H1 (cell line): ENCODE measurements at regions not wholly inside any gene's neighbourhood (a gene's known extent, or its start where the extent isn't known, plus 50 kb on each side); places are given as distances from the start of the nearest gene placed in this dataset.

Source experiments
- CTCF ChIA-PET: fragments of 300-600 bp; sonication (Branson Sonifier 250); formaldehyde crosslinking; loops from one replicate; lab custom pipeline; 2021; ENCODE audit not compliant: partially characterized antibody; lab: Charles Lee
- POLR2A ChIA-PET: fragments of 300-600 bp; sonication (Branson Sonifier 250); formaldehyde crosslinking; loops from one replicate; lab custom pipeline; 2021; ENCODE audit warnings: inconsistent platforms; ENCODE audit not compliant: partially characterized antibody; lab: Charles Lee
- DNase-seq, 2 experiments: peaks; one replicate each; pipeline versions ENCODE4 v3.0.0 to v3.0.0-alpha.2; 2010 to 2022; ENCODE audit warnings: low spot score in 2 of 2, low read depth in 1 of 2, mixed read lengths in 1 of 2
- FAIRE-seq: peaks from 2 replicates; lab custom pipeline; 2011; peaks lifted over from hg19 to GRCh38; lab: Jason Lieb, UNC
- H2AFZ ChIP-seq: 2 replicates; pipeline ENCODE4 v1.8.1; 2012; ENCODE audit warnings: low read length, inconsistent platforms
- H2AK5ac ChIP-seq: 2 replicates; pipeline ENCODE4 v1.6.1; 2013; ENCODE audit warnings: low read depth, low read length
- H2BK120ac ChIP-seq: replicated peaks from 2 replicates; pipeline ENCODE3; 2013; ENCODE audit warnings: low read depth, low read length, inconsistent platforms
- H2BK12ac ChIP-seq: 2 replicates; pipeline ENCODE4 v1.6.1; 2013; ENCODE audit warnings: low read depth, low read length
- H2BK15ac ChIP-seq: 2 replicates; pipeline ENCODE4 v1.6.1; 2013; ENCODE audit warnings: low read length
- H2BK20ac ChIP-seq: 2 replicates; pipeline ENCODE4 v1.6.1; 2013; ENCODE audit warnings: low read length
- H2BK5ac ChIP-seq: 2 replicates; pipeline ENCODE4 v1.6.1; 2013; ENCODE audit warnings: low read depth, low read length
- H3K14ac ChIP-seq: 2 replicates; pipeline ENCODE4 v1.6.1; 2013; ENCODE audit warnings: inconsistent platforms; ENCODE audit not compliant: insufficient read length
- H3K18ac ChIP-seq: 2 replicates; pipeline ENCODE4 v1.6.1; 2013; ENCODE audit warnings: low read length; ENCODE audit errors: extremely low read depth
- H3K23ac ChIP-seq: 2 replicates; pipeline ENCODE4 v1.6.1; 2013; ENCODE audit warnings: inconsistent platforms; ENCODE audit not compliant: insufficient read length
- H3K23me2 ChIP-seq: 2 replicates; pipeline ENCODE4 v1.6.1; 2013; ENCODE audit warnings: low read depth, low read length
- H3K27ac ChIP-seq: 2 replicates; pipeline ENCODE4 v1.6.1; 2011; ENCODE audit warnings: low read depth, low read length, inconsistent platforms
- H3K27me3 ChIP-seq, 4 experiments: replicated peaks in 1 of 4; 1 replicate in 1 of 4; 2 replicates in 3 of 4; pipeline versions ENCODE4 v1.6.1 to v1.8.1; 2011 to 2013; ENCODE audit warnings: low read length in 3 of 4, mild to moderate bottlenecking in 3 of 4, inconsistent platforms in 2 of 4, mixed read lengths in 2 of 4, moderate library complexity in 1 of 4; ENCODE audit not compliant: control insufficient read depth in 3 of 4, insufficient read depth in 3 of 4; ENCODE audit errors: extremely low read depth in 1 of 4
- H3K36me3 ChIP-seq, 4 experiments: 2 replicates each; pipeline versions ENCODE4 v1.6.1 to v1.8.1; 2011 to 2013; ENCODE audit warnings: mild to moderate bottlenecking in 4 of 4, low read length in 3 of 4, moderate library complexity in 2 of 4, control low read depth in 1 of 4, inconsistent platforms in 1 of 4; ENCODE audit not compliant: insufficient read depth in 4 of 4, control insufficient read depth in 2 of 4
- H3K4ac ChIP-seq: replicated peaks from 2 replicates; pipeline ENCODE3; 2013; ENCODE audit warnings: low read length, low read depth, mixed read lengths, inconsistent platforms; ENCODE audit not compliant: insufficient read length
- H3K4me1 ChIP-seq, 4 experiments: replicated peaks in 1 of 4; 1 replicate in 1 of 4; 2 replicates in 3 of 4; pipeline versions ENCODE4 v1.6.1 to v1.8.1; 2011 to 2013; ENCODE audit warnings: low read length in 3 of 4, inconsistent platforms in 2 of 4, mixed read lengths in 1 of 4; ENCODE audit not compliant: insufficient read depth in 4 of 4, control insufficient read depth in 3 of 4
- H3K4me2 ChIP-seq, 2 experiments: 2 replicates each; pipeline versions ENCODE4 v1.6.1 to v1.8.1; 2011 to 2013; ENCODE audit warnings: low read depth in 2 of 2, low read length in 2 of 2, control low read depth in 1 of 2, inconsistent platforms in 1 of 2, mild to moderate bottlenecking in 1 of 2; ENCODE audit not compliant: insufficient read depth in 1 of 2
- H3K4me3 ChIP-seq, 4 experiments: fragments of 200-600, 300-600 bp in 1 of 4; sonication (generic), shearing (Covaris generic), sonication (Bioruptor Twin) in 1 of 4; 2 replicates each; pipeline versions ENCODE4 v1.5.1 to v1.8.1; 2011 to 2016; ENCODE audit warnings: low read length in 4 of 4, low read depth in 3 of 4, control low read depth in 2 of 4, inconsistent platforms in 2 of 4, mild to moderate bottlenecking in 2 of 4, mixed read lengths in 1 of 4, moderate library complexity in 1 of 4; ENCODE audit not compliant: insufficient read depth in 2 of 4; ENCODE audit errors: extremely low read depth in 1 of 4
- H3K56ac ChIP-seq: replicated peaks from 2 replicates; pipeline ENCODE3; 2013; ENCODE audit warnings: low read depth, mild to moderate bottlenecking, mixed read lengths, low read length, inconsistent platforms; ENCODE audit not compliant: insufficient read length
- H3K79me1 ChIP-seq: 2 replicates; pipeline ENCODE4 v1.6.1; 2013; ENCODE audit warnings: low read depth, low read length, control low read depth
- H3K79me2 ChIP-seq, 2 experiments: 2 replicates each; pipeline versions ENCODE4 v1.6.1 to v1.8.1; 2012 to 2013; ENCODE audit warnings: low read length in 2 of 2, mild to moderate bottlenecking in 2 of 2, inconsistent platforms in 1 of 2; ENCODE audit not compliant: insufficient read depth in 2 of 2, control insufficient read depth in 1 of 2
- H3K9ac ChIP-seq, 4 experiments: replicated peaks in 1 of 4; 1 replicate in 1 of 4; 2 replicates in 3 of 4; pipeline versions ENCODE4 v1.6.1 to v1.8.1; 2011 to 2013; ENCODE audit warnings: low read depth in 3 of 4, low read length in 3 of 4, control low read depth in 2 of 4, mild to moderate bottlenecking in 2 of 4, moderate library complexity in 2 of 4, inconsistent platforms in 1 of 4; ENCODE audit errors: extremely low read depth in 1 of 4
- H3K9me3 ChIP-seq, 2 experiments: 2 replicates each; pipeline versions ENCODE4 v1.6.1 to v1.8.1; 2012 to 2013; ENCODE audit warnings: mild to moderate bottlenecking in 2 of 2, moderate library complexity in 2 of 2, control low read depth in 1 of 2, inconsistent platforms in 1 of 2, low read depth in 1 of 2, low read length in 1 of 2, mixed read lengths in 1 of 2; ENCODE audit not compliant: insufficient read depth in 2 of 2
- H4K20me1 ChIP-seq, 2 experiments: replicated peaks in 1 of 2; 2 replicates each; pipeline versions ENCODE3 to v1.8.1; 2011 to 2013; ENCODE audit warnings: inconsistent platforms in 2 of 2, low read length in 2 of 2, mild to moderate bottlenecking in 1 of 2; ENCODE audit not compliant: insufficient read depth in 2 of 2, control insufficient read depth in 1 of 2
- H4K5ac ChIP-seq: 2 replicates; pipeline ENCODE4 v1.6.1; 2013; ENCODE audit warnings: low read length, low read depth, mixed read lengths, inconsistent platforms; ENCODE audit not compliant: insufficient read length
- H4K8ac ChIP-seq: 2 replicates; pipeline ENCODE4 v1.8.0; 2013; ENCODE audit warnings: mild to moderate bottlenecking, moderate library complexity, low read length, inconsistent platforms; ENCODE audit not compliant: insufficient read depth; ENCODE audit errors: extremely low read depth
- H4K91ac ChIP-seq: replicated peaks from 2 replicates; pipeline ENCODE3; 2013; ENCODE audit warnings: low read length, mixed read lengths, inconsistent platforms; ENCODE audit not compliant: insufficient read length
- CHD2 ChIP-seq: IDR thresholded peaks from 2 replicates; pipeline ENCODE4 v1.6.1; 2012; ENCODE audit warnings: low read length, improper control_type of control experiment
- EP300 ChIP-seq, 2 experiments: IDR thresholded peaks; 1 replicate in 1 of 2; 2 replicates in 1 of 2; pipeline ENCODE4 v1.6.1; 2011 to 2012; ENCODE audit warnings: low read depth in 2 of 2, low read length in 2 of 2, mild to moderate bottlenecking in 2 of 2, borderline replicate concordance in 1 of 2, inconsistent platforms in 1 of 2, moderate library complexity in 1 of 2
- EZH2 ChIP-seq: fragments of 200-600 bp; sonication (generic); IDR thresholded peaks from 2 replicates; pipeline ENCODE4 v1.7.1; 2012; ENCODE audit warnings: low read depth, mild to moderate bottlenecking, moderate library complexity, low read length, inconsistent platforms; ENCODE audit not compliant: severe bottlenecking
- FOSL1 ChIP-seq: IDR thresholded peaks from 2 replicates; pipeline ENCODE4 v1.6.1; 2011; ENCODE audit warnings: mild to moderate bottlenecking, low read depth, low read length, moderate library complexity; ENCODE audit not compliant: insufficient read depth
- HDAC6 ChIP-seq: IDR thresholded peaks from one replicate; pipeline ENCODE4 v1.7.1; 2012; ENCODE audit warnings: low read depth, mild to moderate bottlenecking, inconsistent platforms, low read length, moderate library complexity
- JUND ChIP-seq: IDR thresholded peaks from 2 replicates; pipeline ENCODE4 v1.6.1; 2011; ENCODE audit warnings: mild to moderate bottlenecking, improper control_type of control experiment, low read length
- KDM1A ChIP-seq: fragments of 200-600, 300-600 bp; sonication (generic); IDR thresholded peaks from 2 replicates; pipeline ENCODE4 v1.7.1; 2016; ENCODE audit warnings: mild to moderate bottlenecking, low read length, borderline replicate concordance
- KDM5A ChIP-seq: fragments of 200-600 bp; IDR thresholded peaks from 2 replicates; pipeline ENCODE4 v1.7.1; 2012; ENCODE audit warnings: mild to moderate bottlenecking, low read length, inconsistent platforms, mixed read lengths
- PHF8 ChIP-seq: fragments of 200-600 bp; sonication (generic); conservative IDR thresholded peaks from 2 replicates; pipeline ENCODE4 v1.7.1; 2012; ENCODE audit warnings: low read depth, mild to moderate bottlenecking, inconsistent platforms, low read length, moderate library complexity
- RXRA ChIP-seq: IDR thresholded peaks from 2 replicates; pipeline ENCODE4 v1.6.1; 2011; ENCODE audit warnings: low read depth, mild to moderate bottlenecking, low read length, moderate library complexity; ENCODE audit not compliant: insufficient read depth
- SP1 ChIP-seq: IDR thresholded peaks from 2 replicates; pipeline ENCODE4 v1.6.1; 2011; ENCODE audit warnings: low read depth, low read length
- SP2 ChIP-seq: IDR thresholded peaks from 2 replicates; pipeline ENCODE4 v1.6.1; 2012; ENCODE audit warnings: mild to moderate bottlenecking, low read length, inconsistent platforms
- TAF1 ChIP-seq: IDR thresholded peaks from 2 replicates; pipeline ENCODE4 v1.6.1; 2011; ENCODE audit warnings: mild to moderate bottlenecking, low read depth, low read length
- TBP ChIP-seq: IDR thresholded peaks from 2 replicates; pipeline ENCODE4 v1.6.1; 2011; ENCODE audit warnings: low read depth, low read length, improper control_type of control experiment
- YY1 ChIP-seq: IDR thresholded peaks from 2 replicates; pipeline ENCODE4 v1.6.1; 2011; ENCODE audit warnings: low read depth, mild to moderate bottlenecking, low read length
- WGBS, 2 experiments: shearing (Covaris generic) in 1 of 2; methylation state at CpG; one replicate each; pipeline versions ENCODE4 v1.1.6 to v1.1.7; 2013 to 2015; ENCODE audit warnings: low lambda C conversion rate in 2 of 2, mixed read lengths in 2 of 2, inconsistent platforms in 1 of 2, low coverage in 1 of 2, missing lambda C conversion rate in 1 of 2; ENCODE audit not compliant: insufficient replicate concordance in 2 of 2, insufficient coverage in 1 of 2, insufficient read length in 1 of 2; ENCODE audit errors: extremely low coverage in 1 of 2, missing lambda C conversion rate in 1 of 2; 5-methylcytosine and 5-hydroxymethylcytosine counted together

DNA sequence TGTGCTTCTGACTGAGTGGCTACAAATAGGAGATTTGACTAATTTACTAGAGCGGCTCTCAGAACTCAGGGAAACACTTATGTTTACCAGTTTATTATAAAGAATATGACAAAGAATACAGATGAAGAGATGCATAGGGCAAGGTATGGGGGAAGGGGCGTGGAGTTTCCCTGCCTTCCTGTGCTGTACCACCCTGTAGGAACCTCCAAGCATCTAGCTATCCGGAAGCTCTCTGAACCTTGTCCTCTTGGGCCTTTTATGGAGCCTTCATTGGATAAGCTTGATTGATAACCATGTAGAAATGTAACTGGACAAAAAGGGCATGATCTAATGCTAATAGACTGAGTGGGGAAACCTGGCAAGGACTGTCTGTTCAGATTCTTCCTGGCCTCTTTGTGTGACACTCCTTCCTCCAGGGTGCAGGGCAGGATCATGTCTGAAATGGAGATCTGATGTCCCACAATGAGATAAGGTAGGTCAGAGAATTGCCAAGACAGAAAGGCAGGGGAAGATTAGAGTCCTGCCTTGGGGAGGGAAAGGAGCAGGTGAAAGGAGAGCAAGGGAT lies 101.8 kb upstream of the NPAS2 start:
- Histone ChIP-seq H3K27me3 (no peaks in the 10 kb centered on the region), H3K9ac (no peak overlapping the region), H4K91ac (no peak overlapping the region), H3K18ac (no peak overlapping the region), H3K4me2 (no peak overlapping the region), H3K23ac (no peak overlapping the region), H2AFZ (no peak overlapping the region), H3K9me3 (no peaks in the 10 kb centered on the region), H2BK15ac (no peak overlapping the region), H2BK5ac (no peak overlapping the region), H3K27ac (no peak overlapping the region), H3K56ac (no peak overlapping the region), H3K79me1 (no peaks in the 10 kb centered on the region), H3K14ac (no peak overlapping the region), H2BK12ac (no peak overlapping the region), H3K4me3 (no peak overlapping the region), H2BK20ac (no peak overlapping the region), H4K20me1 (no peaks in the 10 kb centered on the region), H4K5ac (no peak overlapping the region), H2AK5ac (no peak overlapping the region), H3K36me3 (no peaks in the 10 kb centered on the region), H3K23me2 (no peaks in the 10 kb centered on the region), H4K8ac (no peak overlapping the region), H2BK120ac (no peak overlapping the region), H3K79me2 (no peaks in the 10 kb centered on the region), H3K4me1 (no peaks in the 10 kb centered on the region), H3K4ac (no peak overlapping the region)
- ChIA-PET POLR2A (no interaction called here), CTCF (no interaction called here)
- no peak for FAIRE-seq
- TF ChIP-seq EP300 (IDR thresholded peaks at IDR 0.05; ENCODE audit: borderline replicate concordance in 1 of 2, low read depth in 2 of 2, low read length in 2 of 2), result no peak
- TF ChIP-seq KDM1A, result no peak
- no peak for TF ChIP-seq RXRA
- TF ChIP-seq HDAC6, result no peak
- no peak for TF ChIP-seq YY1
- no peak for TF ChIP-seq CHD2
- TF ChIP-seq EZH2, result no peak
- TF ChIP-seq JUND, result no peak
- TF ChIP-seq PHF8, result no peak
- no peak for TF ChIP-seq TBP
- no peak for TF ChIP-seq FOSL1
- TF ChIP-seq SP1, result no peak
- TF ChIP-seq SP2, result no peak
- no peak for TF ChIP-seq TAF1
- no peak for TF ChIP-seq KDM5A
- 79% methylated on average over 3 of the region's 3 CpGs; no CpG with 5 or more reads in 1 of the 2 experiments for WGBS, 2 experiments
- no peak for DNase-seq
